Activated T-helper 1 cell treated with anti-CD3 and anti-CD28 coated beads, Interleukin-12 subunit alpha, Interleukin-12 subunit beta, Interleukin-2, Interleukin-4 antibody, amounts not matched to agents 30 ng/mL and 10 ng/mL and 1 ng/mL, durations not matched to agents 14 hours and 24 hours and 36 hours (primary cell): ENCODE measurements at regions not wholly inside any gene's neighbourhood (a gene's known extent, or its start where the extent isn't known, plus 50 kb on each side); places are given as distances from the start of the nearest gene placed in this dataset.

Source experiments
- DNase-seq: peaks from one replicate; pipeline ENCODE4 v3.0.0; 2021; ENCODE audit warnings: low spot score
- H3K27ac Mint-ChIP-seq: one replicate; pipeline ENCODE4 v1.8.0; 2021; ENCODE audit warnings: mild to moderate bottlenecking, mixed read lengths
- H3K27me3 Mint-ChIP-seq: one replicate; pipeline ENCODE4 v1.8.0; 2022; ENCODE audit warnings: mild to moderate bottlenecking, moderate library complexity, mixed read lengths; ENCODE audit not compliant: insufficient read depth
- H3K36me3 Mint-ChIP-seq: one replicate; pipeline ENCODE4 v1.8.0; 2021; ENCODE audit warnings: low read depth, mixed read lengths
- H3K4me1 Mint-ChIP-seq: one replicate; pipeline ENCODE4 v1.8.0; 2021; ENCODE audit warnings: low read depth, mixed read lengths
- H3K4me3 Mint-ChIP-seq: one replicate; pipeline ENCODE4 v1.8.0; 2021; ENCODE audit warnings: mild to moderate bottlenecking, moderate library complexity, mixed read lengths
- H3K9me3 Mint-ChIP-seq: one replicate; pipeline ENCODE4 v1.8.0; 2021; ENCODE audit warnings: mixed read lengths
- intact Hi-C: fragments of 100-400 bp; cut with micrococcal nuclease; formaldehyde crosslinking; loops from one replicate; pipeline ENCODE4 v1.15.1; 2024

- Mint-ChIP-seq H3K36me3 (no peaks in the 10 kb centered on the region), H3K27me3 (peaks cover 6% of the 10 kb centered on the region), H3K4me3 (no peak overlapping the region), H3K27ac (no peak overlapping the region), H3K9me3 (no peaks in the 10 kb centered on the region), H3K4me1 (no peaks in the 10 kb centered on the region)
- no peak for DNase-seq
- intact Hi-C loops: no loop called here
Measured at GRCh38 chr18:75775121-75775520, 347.6 kb upstream of the SMIM21 start.

DNA sequence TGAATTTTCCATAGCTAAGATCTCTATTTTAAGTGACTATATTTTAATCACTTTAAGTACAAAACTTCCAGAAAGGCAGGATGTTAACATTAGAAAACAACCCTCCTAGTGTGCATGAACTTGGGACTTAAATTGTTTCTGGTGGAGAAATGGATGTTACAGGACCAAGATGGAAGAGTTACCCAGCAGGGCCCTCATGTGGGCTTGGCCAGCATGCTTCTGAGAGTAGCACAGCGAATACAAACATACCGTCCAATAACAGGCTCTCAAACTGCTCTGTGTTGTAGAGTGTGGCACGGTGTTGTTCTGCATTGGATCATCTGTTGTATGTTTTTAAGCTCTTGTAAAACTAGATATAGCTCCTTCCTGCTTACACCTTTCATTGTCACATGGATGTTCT is 346.1 kb upstream of the SMIM21 start:
- no peak overlapping the region for H3K27ac Mint-ChIP-seq
- H3K4me3 Mint-ChIP-seq: no peak overlapping the region
- no peaks in the 10 kb centered on the region for H3K4me1 Mint-ChIP-seq
- H3K36me3 Mint-ChIP-seq: no peaks in the 10 kb centered on the region
- H3K27me3 Mint-ChIP-seq: peaks cover 6% of the 10 kb centered on the region
- intact Hi-C loops: no loop called here
- no peaks in the 10 kb centered on the region for H3K9me3 Mint-ChIP-seq
- DNase-seq: no peak

DNA sequence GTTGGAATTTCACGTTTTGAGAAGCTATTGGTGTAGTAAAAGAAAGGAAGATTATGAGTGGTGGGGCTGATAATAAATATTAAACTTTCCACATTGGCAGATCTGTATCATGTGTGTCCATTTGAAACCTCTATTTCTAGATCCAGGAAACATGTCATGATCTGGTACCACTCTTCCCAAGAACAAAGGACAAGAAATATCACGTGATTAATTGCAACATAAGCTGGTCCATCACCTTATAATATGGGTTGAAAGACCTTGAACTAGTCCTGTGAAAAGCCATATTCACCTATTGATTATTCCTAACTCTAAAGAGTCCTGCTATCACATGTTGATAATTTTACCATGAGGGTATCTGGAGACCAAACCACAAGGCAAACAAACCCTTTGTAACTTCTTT is 335.3 kb upstream of the SMIM21 start:
- Mint-ChIP-seq H3K27me3 (peaks cover 2% of the 10 kb centered on the region), H3K4me1 (no peaks in the 10 kb centered on the region), H3K36me3 (no peaks in the 10 kb centered on the region), H3K27ac (no peak overlapping the region), H3K9me3 (no peaks in the 10 kb centered on the region), H3K4me3 (no peak overlapping the region)
- DNase-seq: no peak
- intact Hi-C loops: no loop called here

GRCh38 chr18:75760208-75760607 is 332.7 kb upstream of the SMIM21 start:
- Mint-ChIP-seq H3K4me1 (no peaks in the 10 kb centered on the region), H3K4me3 (no peak overlapping the region), H3K36me3 (no peaks in the 10 kb centered on the region), H3K9me3 (no peaks in the 10 kb centered on the region), H3K27me3 (peaks cover 4% of the 10 kb centered on the region), H3K27ac (no peak overlapping the region)
- intact Hi-C loops: no loop called here
- no peak for DNase-seq

- H3K27ac Mint-ChIP-seq: no peak overlapping the region
- DNase-seq: no peak
- no peaks in the 10 kb centered on the region for H3K9me3 Mint-ChIP-seq
- intact Hi-C loops: loop anchor here (5.0 kb wide), 1 partner anchor 804 kb away; no protein-coding TSS in a partner anchor
- no peaks in the 10 kb centered on the region for H3K36me3 Mint-ChIP-seq
- peaks cover 4% of the 10 kb centered on the region for H3K27me3 Mint-ChIP-seq
- no peaks in the 10 kb centered on the region for H3K4me1 Mint-ChIP-seq
- no peak overlapping the region for H3K4me3 Mint-ChIP-seq
Measured at GRCh38 chr18:75757951-75758350, 330.4 kb upstream of the SMIM21 start.

DNA sequence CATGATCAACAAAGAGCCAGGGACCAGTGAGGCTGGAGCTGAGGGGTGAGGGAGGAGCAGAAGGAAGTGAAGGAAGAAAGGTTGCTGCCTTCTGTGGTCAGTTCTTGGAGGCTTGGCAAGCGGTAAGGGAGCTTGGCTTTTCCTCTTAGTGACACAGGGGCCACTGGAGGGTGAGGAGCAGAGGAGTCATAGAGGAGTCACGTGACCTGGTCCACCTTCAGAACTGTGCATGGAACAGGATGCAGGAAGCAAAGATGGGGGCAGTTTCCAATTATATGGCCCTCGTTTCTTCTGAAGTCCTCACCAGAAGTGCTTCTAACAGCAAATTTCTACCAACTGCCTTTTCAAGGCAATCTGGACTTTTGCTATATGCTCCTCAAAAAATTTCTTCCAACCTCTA is 326.9 kb upstream of the SMIM21 start:
- intact Hi-C loops: no loop called here
- Mint-ChIP-seq H3K36me3 (no peaks in the 10 kb centered on the region), H3K9me3 (no peaks in the 10 kb centered on the region), H3K27me3 (peaks cover 2% of the 10 kb centered on the region), H3K27ac (no peak overlapping the region), H3K4me1 (no peaks in the 10 kb centered on the region), H3K4me3 (no peak overlapping the region)
- DNase-seq: no peak

DNA sequence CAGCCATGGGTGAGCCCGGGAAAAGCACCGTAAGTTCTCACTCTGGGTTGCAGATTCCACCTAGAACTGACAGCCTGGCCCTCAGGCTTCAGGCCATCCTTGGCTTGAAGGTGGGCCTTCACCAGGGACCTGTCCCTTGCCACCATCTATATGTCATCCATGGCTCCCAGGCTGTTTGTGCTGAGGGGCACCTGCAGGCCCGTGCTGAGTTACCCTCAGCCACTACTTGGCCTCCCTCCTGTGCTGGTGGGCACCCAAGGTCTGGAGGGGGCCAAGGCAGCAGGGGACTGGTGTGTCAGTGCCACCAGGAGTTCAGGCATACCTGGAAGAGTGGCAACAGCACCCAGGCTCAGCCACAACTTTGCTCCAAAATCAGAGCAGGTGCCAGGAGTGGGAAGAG is 326.2 kb upstream of the SMIM21 start:
- no peak overlapping the region for H3K4me3 Mint-ChIP-seq
- DNase-seq: no peak
- intact Hi-C loops: no loop called here
- H3K4me1 Mint-ChIP-seq: no peaks in the 10 kb centered on the region
- no peak overlapping the region for H3K27ac Mint-ChIP-seq
- no peaks in the 10 kb centered on the region for H3K36me3 Mint-ChIP-seq
- peaks cover 2% of the 10 kb centered on the region for H3K27me3 Mint-ChIP-seq
- H3K9me3 Mint-ChIP-seq: no peaks in the 10 kb centered on the region

DNA sequence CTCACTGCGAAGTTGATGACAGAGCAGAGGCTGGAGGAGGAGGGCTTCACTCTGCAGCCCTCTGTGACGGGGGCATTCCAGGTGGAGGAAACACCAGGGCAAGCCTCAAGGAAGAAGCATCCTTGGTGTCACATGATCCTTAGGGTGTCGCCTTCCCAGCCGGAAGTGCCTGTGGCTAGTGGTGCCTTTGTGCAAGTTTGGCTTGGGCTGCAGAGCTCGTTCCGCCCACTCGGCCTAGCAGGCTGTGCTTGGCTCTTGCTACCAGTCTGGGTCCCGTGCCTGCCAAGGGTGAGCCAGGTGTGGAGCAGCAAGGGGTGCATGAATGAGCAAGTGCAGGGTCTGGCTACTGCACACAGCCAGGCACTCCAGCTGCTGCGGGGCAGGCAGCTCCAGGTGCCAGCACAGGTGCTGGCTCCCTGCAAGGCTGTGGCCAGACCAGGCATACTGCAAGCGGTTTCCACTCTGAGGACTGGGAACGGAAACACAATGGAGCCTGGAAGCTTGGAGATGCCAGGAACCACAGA is 325.3 kb upstream of the SMIM21 start:
- no peaks in the 10 kb centered on the region for H3K9me3 Mint-ChIP-seq
- intact Hi-C loops: no loop called here
- no peaks in the 10 kb centered on the region for H3K36me3 Mint-ChIP-seq
- DNase-seq: no peak
- H3K27ac Mint-ChIP-seq: no peak overlapping the region
- no peaks in the 10 kb centered on the region for H3K4me1 Mint-ChIP-seq
- H3K27me3 Mint-ChIP-seq: peaks cover 2% of the 10 kb centered on the region
- H3K4me3 Mint-ChIP-seq: no peak overlapping the region

GRCh38 chr18:75745147-75745546 is 317.6 kb upstream of the SMIM21 start:
- Mint-ChIP-seq H3K27ac (no peak overlapping the region), H3K4me3 (no peak overlapping the region)
- intact Hi-C loops: no loop called here

DNA sequence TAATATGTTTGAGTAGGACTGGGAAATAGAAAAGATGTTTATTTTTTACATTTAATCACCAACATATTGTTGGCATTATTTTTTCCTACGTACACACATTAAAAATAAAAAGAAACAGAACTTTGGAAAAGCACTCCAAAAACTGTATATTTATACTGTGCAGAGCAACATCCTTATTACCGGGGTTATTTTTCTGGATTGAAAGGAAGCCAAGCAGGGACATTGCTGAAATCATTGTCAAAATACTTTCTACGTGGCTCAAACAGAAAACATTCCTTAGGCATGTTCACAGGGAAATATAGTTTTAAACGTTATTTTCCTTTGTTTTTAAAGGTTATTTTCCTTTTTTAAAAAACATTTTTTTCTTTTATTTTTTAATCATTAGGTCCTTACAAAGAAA is 315.0 kb upstream of the SMIM21 start:
- no peak overlapping the region for H3K4me3 Mint-ChIP-seq
- no peaks in the 10 kb centered on the region for H3K4me1 Mint-ChIP-seq
- no peaks in the 10 kb centered on the region for H3K36me3 Mint-ChIP-seq
- H3K9me3 Mint-ChIP-seq: no peaks in the 10 kb centered on the region
- no peak overlapping the region for H3K27ac Mint-ChIP-seq
- DNase-seq: no peak
- H3K27me3 Mint-ChIP-seq: no peaks in the 10 kb centered on the region
- intact Hi-C loops: no loop called here

More at GRCh38 chr18:75745147-75745546, 317.6 kb upstream of the SMIM21 start:
- H3K36me3 Mint-ChIP-seq: no peaks in the 10 kb centered on the region
- no peaks in the 10 kb centered on the region for H3K4me1 Mint-ChIP-seq
- DNase-seq: no peak
- no peaks in the 10 kb centered on the region for H3K9me3 Mint-ChIP-seq
- H3K27me3 Mint-ChIP-seq: no peaks in the 10 kb centered on the region

DNA sequence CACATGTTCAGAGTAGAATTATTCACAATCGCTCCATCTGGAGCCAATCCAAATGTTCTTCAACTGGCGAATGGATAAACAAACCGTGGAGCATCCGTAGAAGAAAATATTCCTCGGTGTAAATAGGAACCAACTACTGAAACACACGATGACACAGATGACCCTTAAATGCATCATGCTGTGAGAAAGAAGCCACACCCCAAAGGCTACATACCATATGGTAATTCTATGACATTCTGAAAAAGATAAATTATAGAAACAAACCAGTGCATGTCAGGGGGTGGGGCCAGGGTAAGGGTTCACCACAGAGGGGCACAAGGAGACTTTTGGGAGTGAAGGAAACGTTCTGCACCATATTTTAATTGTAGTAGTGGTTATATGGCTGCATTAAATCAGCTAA is 312.2 kb upstream of the SMIM21 start:
- no peaks in the 10 kb centered on the region for H3K27me3 Mint-ChIP-seq
- no peaks in the 10 kb centered on the region for H3K9me3 Mint-ChIP-seq
- H3K4me1 Mint-ChIP-seq: no peaks in the 10 kb centered on the region
- no peak for DNase-seq
- H3K4me3 Mint-ChIP-seq: no peak overlapping the region
- intact Hi-C loops: no loop called here
- no peak overlapping the region for H3K27ac Mint-ChIP-seq
- H3K36me3 Mint-ChIP-seq: no peaks in the 10 kb centered on the region

- no peaks in the 10 kb centered on the region for H3K9me3 Mint-ChIP-seq
- no peaks in the 10 kb centered on the region for H3K27me3 Mint-ChIP-seq
- DNase-seq: no peak
- no peaks in the 10 kb centered on the region for H3K36me3 Mint-ChIP-seq
- no peak overlapping the region for H3K4me3 Mint-ChIP-seq
- H3K4me1 Mint-ChIP-seq: no peaks in the 10 kb centered on the region
- intact Hi-C loops: no loop called here
- no peak overlapping the region for H3K27ac Mint-ChIP-seq
Measured at GRCh38 chr18:75735291-75735690, 307.8 kb upstream of the SMIM21 start.

- intact Hi-C loops: no loop called here
- Mint-ChIP-seq H3K27me3 (no peaks in the 10 kb centered on the region), H3K4me3 (no peak overlapping the region), H3K36me3 (no peaks in the 10 kb centered on the region), H3K27ac (no peak overlapping the region), H3K9me3 (no peaks in the 10 kb centered on the region), H3K4me1 (no peaks in the 10 kb centered on the region)
- no peak for DNase-seq
Measured at GRCh38 chr18:75730249-75730648, 302.7 kb upstream of the SMIM21 start.

DNA sequence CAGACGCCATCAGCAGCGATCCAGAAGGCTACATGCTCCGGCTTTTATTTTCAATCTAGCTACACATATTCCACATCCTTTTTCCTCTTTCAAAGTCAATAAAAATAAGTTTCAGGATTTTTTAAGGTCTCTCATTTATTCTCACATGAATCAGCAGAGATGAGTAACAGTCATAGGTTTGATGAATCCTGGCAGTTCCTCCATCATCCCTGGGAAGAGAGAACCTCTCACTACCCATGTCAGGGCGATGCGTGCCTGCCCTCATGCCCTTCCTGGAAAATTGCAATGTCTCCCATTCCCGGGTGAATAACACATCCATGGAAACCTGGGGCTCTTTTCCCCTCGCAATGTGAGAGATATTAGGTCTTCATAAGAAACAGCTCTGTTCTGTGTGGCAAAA is 301.1 kb upstream of the SMIM21 start:
- no peak overlapping the region for H3K27ac Mint-ChIP-seq
- H3K27me3 Mint-ChIP-seq: no peaks in the 10 kb centered on the region
- DNase-seq: no peak
- no peaks in the 10 kb centered on the region for H3K4me1 Mint-ChIP-seq
- H3K9me3 Mint-ChIP-seq: no peaks in the 10 kb centered on the region
- no peak overlapping the region for H3K4me3 Mint-ChIP-seq
- intact Hi-C loops: loop anchor here (10.0 kb wide), 1 partner anchor 64 kb away; no protein-coding TSS in a partner anchor
- H3K36me3 Mint-ChIP-seq: no peaks in the 10 kb centered on the region
